Bronchial epithelial cell (primary cell): ENCODE measurements at regions not wholly inside any gene's neighbourhood (a gene's known extent, or its start where the extent isn't known, plus 50 kb on each side); places are given as distances from the start of the nearest gene placed in this dataset.

ENCODE experiments used
- DNase-seq: peaks from one replicate; pipeline ENCODE4 v3.0.0-alpha.2; 2010; ENCODE audit warnings: low read depth
- FAIRE-seq: peaks from 2 replicates; lab custom pipeline; 2011; peaks lifted over from hg19 to GRCh38; lab: Jason Lieb, UNC
- H3K27me3 ChIP-seq: 2 replicates; pipeline ENCODE4 v1.5.1; 2011; ENCODE audit warnings: low read length; ENCODE audit not compliant: control insufficient read depth, insufficient read depth
- H3K36me3 ChIP-seq: 2 replicates; pipeline ENCODE4 v1.5.1; 2011; ENCODE audit warnings: low read length; ENCODE audit not compliant: control insufficient read depth, insufficient read depth
- H3K4me3 ChIP-seq: 2 replicates; pipeline ENCODE4 v1.5.1; 2011; ENCODE audit warnings: mild to moderate bottlenecking, low read depth, low read length, control low read depth
- CTCF ChIP-seq: IDR thresholded peaks from 2 replicates; pipeline ENCODE4 v1.5.1; 2011; ENCODE audit warnings: mild to moderate bottlenecking, moderate library complexity, low read length, control low read depth, inconsistent platforms; ENCODE audit not compliant: insufficient read depth, severe bottlenecking

GRCh38 chr5:12177225-12177624 is 273.0 kb upstream of the CTNND2 start:
- FAIRE-seq (no peak), DNase-seq (no peak)
- Histone ChIP-seq H3K36me3 (no peaks in the 10 kb centered on the region), H3K27me3 (no peaks in the 10 kb centered on the region), H3K4me3 (no peak overlapping the region)
- TF ChIP-seq CTCF: no peak

- Histone ChIP-seq H3K27me3 (no peaks in the 10 kb centered on the region), H3K36me3 (no peaks in the 10 kb centered on the region)
- no peak for FAIRE-seq
Observed at GRCh38 chr5:12175914-12176585, 271.8 kb upstream of the CTNND2 start.

GRCh38 chr5:12174734-12175133 is 270.5 kb upstream of the CTNND2 start:
- Histone ChIP-seq H3K27me3 (no peaks in the 10 kb centered on the region), H3K4me3 (no peak overlapping the region), H3K36me3 (no peaks in the 10 kb centered on the region)
- TF ChIP-seq CTCF: no peak
- DNase-seq (no peak), FAIRE-seq (no peak)

More at GRCh38 chr5:12175914-12176585, 271.8 kb upstream of the CTNND2 start:
- DNase-seq: no peak
- TF ChIP-seq CTCF: no peak
- H3K4me3 ChIP-seq: no peak overlapping the region

GRCh38 chr5:12169536-12169935 is 265.3 kb upstream of the CTNND2 start:
- no peak for DNase-seq
- H3K36me3 ChIP-seq: no peaks in the 10 kb centered on the region
- H3K4me3 ChIP-seq: no peak overlapping the region
- TF ChIP-seq CTCF: no peak
- no peaks in the 10 kb centered on the region for H3K27me3 ChIP-seq
- FAIRE-seq: no peak

- Histone ChIP-seq H3K27me3 (no peaks in the 10 kb centered on the region), H3K4me3 (no peak overlapping the region), H3K36me3 (no peaks in the 10 kb centered on the region)
- FAIRE-seq (no peak), DNase-seq (no peak)
- no peak for TF ChIP-seq CTCF
Observed at GRCh38 chr5:12162863-12163262, 258.6 kb upstream of the CTNND2 start.

GRCh38 chr5:12147513-12147912 is 243.3 kb upstream of the CTNND2 start:
- Histone ChIP-seq H3K4me3 (no peak overlapping the region), H3K27me3 (no peaks in the 10 kb centered on the region), H3K36me3 (no peaks in the 10 kb centered on the region)
- no peak for TF ChIP-seq CTCF
- DNase-seq (no peak), FAIRE-seq (no peak)
